ENCODE measurements at regions not wholly inside any gene's neighbourhood (a gene's known extent, or its start where the extent isn't known, plus 50 kb on each side); places are given as distances from the start of the nearest gene placed in this dataset.

GRCh38 chr20:43799741-43800140, 72.9 kb upstream of the GTSF1L start:
- DNase-seq (ENCODE audit: low read depth) = no peak

GRCh38 chr20:43799150-43799711, 72.4 kb upstream of the GTSF1L start:
- no peak for DNase-seq (ENCODE audit: low read depth)

- DNase-seq (ENCODE audit: low read depth) = no peak
These were observed 71.7 kb upstream of the GTSF1L start for GRCh38 chr20:43798291-43799149.

GRCh38 chr20:43794326-43794725, 67.5 kb upstream of the GTSF1L start:
- no peak for DNase-seq (ENCODE audit: low read depth)

- no peak for DNase-seq (ENCODE audit: low read depth)
These were observed 62.8 kb upstream of the GTSF1L start for GRCh38 chr20:43789593-43789992.

- DNase-seq (ENCODE audit: low read depth) = no peak
These were observed 61.1 kb upstream of the GTSF1L start for GRCh38 chr20:43787937-43788336.

- no peak for DNase-seq (ENCODE audit: low read depth)
These were observed 60.1 kb upstream of the GTSF1L start for GRCh38 chr20:43786885-43787284.

GRCh38 chr20:43781215-43781614, 54.4 kb upstream of the GTSF1L start:
- no peak for DNase-seq (ENCODE audit: low read depth)

GRCh38 chr20:43778375-43778774, 51.6 kb upstream of the GTSF1L start:
- DNase-seq (ENCODE audit: low read depth) = no peak

- DNase-seq (ENCODE audit: low read depth) = no peak
These were observed 49.9 kb upstream of the GTSF1L start for GRCh38 chr20:43776691-43777090.

All from stromal cell of bone marrow (primary cell).